GM06990 (cell line): ENCODE measurements at regions not wholly inside any gene's neighbourhood (a gene's known extent, or its start where the extent isn't known, plus 50 kb on each side); places are given as distances from the start of the nearest gene placed in this dataset.

Experiments
- DNase-seq: peaks from one replicate; pipeline ENCODE4 v3.0.0-alpha.2; 2011; ENCODE audit not compliant: insufficient read length; ENCODE audit errors: extremely low read depth
- H3K27me3 ChIP-seq: replicated peaks from 2 replicates; pipeline ENCODE4 v1.6.0; 2011; ENCODE audit warnings: low read length; ENCODE audit not compliant: control insufficient read depth, insufficient read depth
- H3K36me3 ChIP-seq: 2 replicates; pipeline ENCODE4 v1.5.1; 2011; ENCODE audit warnings: low read length; ENCODE audit not compliant: control insufficient read depth, insufficient read depth
- H3K4me3 ChIP-seq: replicated peaks from 2 replicates; pipeline ENCODE4 v1.5.1; 2011; ENCODE audit warnings: low read depth, mild to moderate bottlenecking, control low read depth, low read length
- TF ChIP-seq, protein P1 (sequence below): IDR thresholded peaks from 2 replicates; pipeline ENCODE4 v1.5.1; 2011; ENCODE audit warnings: low read length, control low read depth, mild to moderate bottlenecking, inconsistent platforms; ENCODE audit not compliant: insufficient read depth, poor library complexity, severe bottlenecking

DNA sequence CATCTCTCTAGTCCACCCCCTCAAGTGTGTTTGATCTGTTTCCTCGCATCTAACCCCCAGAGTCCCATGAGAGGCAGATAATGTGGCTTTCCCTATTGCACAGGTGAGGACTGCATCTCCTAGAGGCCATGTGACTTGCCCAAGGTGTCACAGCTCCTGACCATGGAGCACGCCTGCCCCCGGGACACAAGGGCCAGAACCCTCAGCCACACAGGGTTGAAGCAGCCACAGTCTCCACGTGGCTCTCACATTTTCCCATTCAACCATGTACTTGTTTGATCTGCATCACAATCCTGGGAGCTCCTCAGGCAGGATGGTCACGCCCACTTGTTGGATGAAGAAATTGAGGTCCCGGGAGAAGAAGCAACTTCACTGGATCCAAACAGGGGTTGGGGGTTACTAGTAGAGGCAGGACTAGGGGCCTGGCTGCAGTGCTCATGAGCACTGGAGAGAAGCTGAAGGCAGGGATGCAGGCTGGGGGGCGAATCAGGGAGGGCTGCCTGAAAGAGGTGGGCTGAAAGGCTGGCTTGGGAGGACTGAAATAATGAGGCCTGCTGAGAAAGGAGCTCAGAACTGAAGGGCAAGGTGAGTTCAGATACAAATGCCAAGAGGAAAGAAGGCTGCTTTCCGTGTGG lies 207.9 kb downstream of the PTPRU start:
- Histone ChIP-seq H3K27me3 (peaks cover 1% of the 10 kb centered on the region), H3K4me3 (no peak overlapping the region), H3K36me3 (no peaks in the 10 kb centered on the region)
- TF ChIP-seq, protein P1, sequence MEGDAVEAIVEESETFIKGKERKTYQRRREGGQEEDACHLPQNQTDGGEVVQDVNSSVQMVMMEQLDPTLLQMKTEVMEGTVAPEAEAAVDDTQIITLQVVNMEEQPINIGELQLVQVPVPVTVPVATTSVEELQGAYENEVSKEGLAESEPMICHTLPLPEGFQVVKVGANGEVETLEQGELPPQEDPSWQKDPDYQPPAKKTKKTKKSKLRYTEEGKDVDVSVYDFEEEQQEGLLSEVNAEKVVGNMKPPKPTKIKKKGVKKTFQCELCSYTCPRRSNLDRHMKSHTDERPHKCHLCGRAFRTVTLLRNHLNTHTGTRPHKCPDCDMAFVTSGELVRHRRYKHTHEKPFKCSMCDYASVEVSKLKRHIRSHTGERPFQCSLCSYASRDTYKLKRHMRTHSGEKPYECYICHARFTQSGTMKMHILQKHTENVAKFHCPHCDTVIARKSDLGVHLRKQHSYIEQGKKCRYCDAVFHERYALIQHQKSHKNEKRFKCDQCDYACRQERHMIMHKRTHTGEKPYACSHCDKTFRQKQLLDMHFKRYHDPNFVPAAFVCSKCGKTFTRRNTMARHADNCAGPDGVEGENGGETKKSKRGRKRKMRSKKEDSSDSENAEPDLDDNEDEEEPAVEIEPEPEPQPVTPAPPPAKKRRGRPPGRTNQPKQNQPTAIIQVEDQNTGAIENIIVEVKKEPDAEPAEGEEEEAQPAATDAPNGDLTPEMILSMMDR: no peak
- no peak for DNase-seq

DNA sequence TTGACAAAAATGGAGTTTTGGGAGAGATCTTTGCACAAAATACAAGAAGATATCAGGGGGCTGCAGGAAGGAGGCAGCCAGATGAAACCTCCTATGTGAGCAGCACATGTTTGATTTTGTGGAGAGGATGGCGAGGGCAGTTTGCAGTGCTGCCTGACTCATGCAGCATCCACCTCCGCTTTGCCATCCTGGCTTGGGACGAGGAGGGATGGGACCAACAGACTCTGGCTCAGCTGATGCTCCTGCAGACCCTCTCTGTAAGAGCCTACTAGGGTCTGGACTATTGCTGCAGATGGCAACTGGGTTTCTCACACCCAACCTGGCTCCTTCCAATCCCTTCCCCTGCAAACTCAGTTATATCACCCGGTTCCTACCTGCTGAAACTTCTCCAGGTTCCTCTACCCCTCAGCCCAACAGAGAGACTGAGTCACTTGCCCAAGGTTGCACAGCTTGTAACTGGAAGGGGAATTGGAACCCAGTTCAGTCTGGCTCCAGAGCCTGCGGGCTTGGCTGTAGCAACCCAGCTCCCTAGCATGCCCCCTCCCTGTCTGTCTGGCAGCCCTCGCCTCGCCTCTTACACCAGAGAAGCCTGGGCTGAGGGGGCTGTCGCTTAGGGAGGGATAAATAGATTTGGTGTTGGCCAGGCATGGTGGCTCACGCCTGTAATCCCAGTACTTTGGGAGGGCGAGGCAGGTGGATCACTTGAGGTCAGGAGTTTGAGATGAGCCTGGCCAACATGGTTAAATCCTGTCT lies 205.8 kb downstream of the PTPRU start:
- TF ChIP-seq, protein P1: no peak
- Histone ChIP-seq H3K27me3 (peaks cover 1% of the 10 kb centered on the region), H3K4me3 (no peak overlapping the region), H3K36me3 (no peaks in the 10 kb centered on the region)
- no peak for DNase-seq

DNA sequence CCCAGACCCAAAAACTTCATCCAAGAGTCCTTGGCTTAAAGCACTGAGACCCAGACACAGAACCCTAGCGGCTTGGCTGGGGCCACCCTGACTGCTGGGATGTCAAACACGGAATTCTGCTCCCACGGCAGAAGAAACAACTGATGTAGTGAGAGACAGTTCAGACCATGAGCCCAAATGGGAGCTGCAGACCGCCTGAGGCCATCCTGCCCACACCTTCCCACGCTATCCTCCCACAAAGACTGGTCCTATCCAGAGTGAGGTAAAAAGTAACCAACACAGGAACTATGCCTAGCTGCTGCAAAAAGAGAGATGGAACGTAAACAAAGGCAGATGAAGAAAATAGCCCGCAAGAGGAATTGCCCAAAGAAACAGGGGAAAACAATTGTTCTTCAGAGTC lies 203.3 kb downstream of the PTPRU start:
- peaks cover 3% of the 10 kb centered on the region for H3K27me3 ChIP-seq
- no peak for DNase-seq
- H3K4me3 ChIP-seq: no peak overlapping the region
- TF ChIP-seq, protein P1: no peak
- H3K36me3 ChIP-seq: no peaks in the 10 kb centered on the region

DNA sequence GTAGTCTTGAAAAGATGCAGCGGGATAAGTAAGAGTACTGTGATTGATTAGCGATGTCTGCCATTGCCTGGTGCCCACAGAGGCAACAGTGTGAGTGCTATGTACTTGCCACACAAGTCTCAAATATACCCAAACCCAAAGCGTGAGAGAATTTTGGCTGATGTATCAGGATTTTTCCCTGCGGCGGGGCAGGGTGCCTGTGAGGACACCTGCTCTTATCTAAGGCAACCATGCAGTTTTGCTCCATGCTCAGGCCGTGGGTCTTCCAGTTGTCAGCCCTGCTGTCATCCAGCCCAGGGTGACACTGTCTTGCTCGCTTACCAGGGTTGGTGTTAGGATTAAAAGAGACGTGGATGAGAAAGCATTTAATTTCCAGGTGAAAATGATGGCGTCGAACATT lies 202.7 kb downstream of the PTPRU start:
- TF ChIP-seq, protein P1: no peak
- Histone ChIP-seq H3K36me3 (no peaks in the 10 kb centered on the region), H3K4me3 (no peak overlapping the region), H3K27me3 (peaks cover 3% of the 10 kb centered on the region)
- DNase-seq: no peak

DNA sequence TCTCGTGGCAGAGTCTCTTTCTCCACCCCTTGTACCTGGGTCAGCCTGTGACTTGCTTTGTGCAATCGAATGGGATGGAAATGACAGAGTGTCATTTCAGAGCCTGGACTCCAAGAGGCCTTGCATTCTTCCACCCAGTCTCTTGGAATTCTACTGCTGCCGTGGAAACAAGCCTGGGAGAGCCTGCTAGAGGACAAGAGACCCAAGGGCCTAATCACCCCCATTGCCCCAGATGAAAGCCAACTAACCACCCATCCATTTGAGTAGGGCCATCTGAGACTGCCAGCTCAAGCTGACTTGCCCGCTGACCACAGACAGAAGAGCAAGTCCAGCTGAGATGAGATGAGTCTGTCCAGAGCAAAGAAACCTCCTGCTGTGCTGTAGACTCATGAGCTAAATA lies 201.6 kb downstream of the PTPRU start:
- Histone ChIP-seq H3K4me3 (no peak overlapping the region), H3K27me3 (peaks cover 3% of the 10 kb centered on the region), H3K36me3 (no peaks in the 10 kb centered on the region)
- no peak for DNase-seq
- TF ChIP-seq, protein P1: no peak
